Posterior cingulate gyrus (tissue), 11 donors: ENCODE measurements at regions not wholly inside any gene's neighbourhood (a gene's known extent, or its start where the extent isn't known, plus 50 kb on each side); places are given as distances from the start of the nearest gene placed in this dataset.
"Not testable (repeated sequence)": the region's sequence is repeated elsewhere in the genome, so short reads cannot be mapped to it uniquely, and the experiment has no call there.

ENCODE experiments used
- DNase-seq, 10 donors: peaks; one replicate each; pipeline versions ENCODE4 v3.0.0 to v3.0.0-alpha.2; 2020 to 2021; ENCODE audit warnings: mixed read lengths in 3 of 10
- intact Hi-C: fragments of 100-400 bp; cut with DNase I; formaldehyde crosslinking; loops from one replicate; pipeline ENCODE4 v1.15.1; 2023

- DNase-seq: no peak
- intact Hi-C loops: no loop called here
These were observed 784.3 kb upstream of the POU3F4 start for GRCh38 chrX:82723806-82724205.

GRCh38 chrX:82727436-82727835, 780.7 kb upstream of the POU3F4 start:
- intact Hi-C loops, DNase-seq: not testable (repeated sequence)

- intact Hi-C loops: no loop called here
- DNase-seq: no peak
These were observed 775.2 kb upstream of the POU3F4 start for GRCh38 chrX:82732861-82733260.

DNA sequence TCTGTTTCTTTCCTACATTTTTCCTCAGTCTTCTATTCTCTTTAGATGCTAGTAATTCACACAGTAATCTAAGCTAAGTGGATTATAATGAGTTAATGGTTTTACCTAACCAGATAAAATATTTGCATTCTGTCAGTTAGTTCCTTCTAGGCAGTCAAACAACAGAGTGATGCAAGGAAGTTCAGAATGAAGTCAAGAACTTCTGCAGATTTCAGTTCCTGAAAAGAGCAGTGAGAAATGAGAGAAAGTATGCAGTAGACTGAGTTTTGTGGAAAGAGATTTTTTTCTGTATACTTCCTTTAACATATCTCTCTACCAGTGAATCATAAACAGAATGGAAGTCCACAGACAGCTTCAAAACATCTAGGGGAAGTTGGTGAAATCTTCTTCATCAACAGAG, 774.0 kb upstream of the POU3F4 start:
- DNase-seq: no peak
- intact Hi-C loops: no loop called here

- intact Hi-C loops, DNase-seq: not testable (repeated sequence)
These were observed 769.8 kb upstream of the POU3F4 start for GRCh38 chrX:82738313-82738712.

- intact Hi-C loops: no loop called here
- DNase-seq: no peak
These were observed 765.7 kb upstream of the POU3F4 start for GRCh38 chrX:82742351-82742750.

GRCh38 chrX:82745725-82746124, 762.4 kb upstream of the POU3F4 start:
- DNase-seq, intact Hi-C loops: not testable (repeated sequence)

GRCh38 chrX:82748906-82749505, 759.1 kb upstream of the POU3F4 start:
- intact Hi-C loops: no loop called here
- DNase-seq: no peak

- DNase-seq: no peak
- intact Hi-C loops: no loop called here
These were observed 751.8 kb upstream of the POU3F4 start for GRCh38 chrX:82756272-82756671.

DNA sequence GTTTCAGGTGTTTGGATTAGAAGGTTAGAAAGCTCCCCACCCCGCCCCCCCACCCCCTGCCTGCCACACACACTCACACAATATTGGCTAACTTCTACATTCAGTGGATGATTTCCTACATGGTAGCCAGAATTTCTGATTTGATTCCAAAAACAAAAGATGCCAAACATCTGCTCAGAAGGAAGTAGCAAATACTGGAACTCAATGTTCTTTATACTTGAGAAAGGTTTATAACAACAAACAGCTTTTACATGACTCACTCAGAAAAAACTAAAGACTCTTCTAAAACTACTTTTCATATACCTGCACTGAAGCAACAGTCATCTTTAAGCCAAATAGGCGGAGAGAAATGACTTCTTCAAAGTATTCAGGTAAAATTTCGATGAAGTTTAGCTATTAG, 750.5 kb upstream of the POU3F4 start:
- no peak for DNase-seq
- intact Hi-C loops: no loop called here

DNA sequence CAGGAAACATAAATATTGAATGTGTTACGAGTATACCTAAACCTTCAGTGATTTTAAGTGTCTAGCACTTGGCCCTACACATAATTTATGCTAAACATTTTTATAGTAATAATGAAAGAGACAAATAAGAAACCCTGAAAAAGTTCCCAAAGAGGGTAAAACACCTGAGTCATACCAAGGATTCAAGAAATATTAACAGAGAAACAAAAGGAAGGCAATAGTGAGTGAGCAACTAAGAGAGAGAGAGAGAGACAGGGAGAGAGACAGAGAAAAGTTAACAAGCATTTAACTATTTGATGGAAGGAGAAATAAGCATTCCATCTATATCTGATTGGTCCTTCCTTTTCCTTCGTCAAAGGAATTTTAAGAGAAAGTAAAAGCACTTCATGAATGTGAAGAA, 743.6 kb upstream of the POU3F4 start:
- intact Hi-C loops: no loop called here
- no peak for DNase-seq

DNA sequence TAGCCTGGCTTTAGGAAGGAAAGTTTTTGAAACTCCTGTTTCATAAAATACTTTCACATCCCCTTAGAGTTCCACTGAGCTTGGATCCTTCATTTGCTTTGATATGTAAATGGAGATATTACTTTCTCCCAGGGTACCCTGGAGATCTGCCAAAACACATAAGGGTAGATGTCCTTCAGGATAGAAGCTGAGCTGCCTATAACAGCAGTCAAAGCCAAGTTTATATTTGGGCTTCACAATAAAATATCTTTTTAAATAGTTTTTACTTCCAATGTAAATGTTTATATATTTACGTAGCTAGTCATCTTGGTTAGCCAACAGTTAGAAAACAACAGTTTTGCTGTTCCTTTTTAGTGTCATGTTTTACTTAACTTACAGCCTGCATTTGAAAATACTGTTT, 742.3 kb upstream of the POU3F4 start:
- intact Hi-C loops: no loop called here
- DNase-seq: no peak

DNA sequence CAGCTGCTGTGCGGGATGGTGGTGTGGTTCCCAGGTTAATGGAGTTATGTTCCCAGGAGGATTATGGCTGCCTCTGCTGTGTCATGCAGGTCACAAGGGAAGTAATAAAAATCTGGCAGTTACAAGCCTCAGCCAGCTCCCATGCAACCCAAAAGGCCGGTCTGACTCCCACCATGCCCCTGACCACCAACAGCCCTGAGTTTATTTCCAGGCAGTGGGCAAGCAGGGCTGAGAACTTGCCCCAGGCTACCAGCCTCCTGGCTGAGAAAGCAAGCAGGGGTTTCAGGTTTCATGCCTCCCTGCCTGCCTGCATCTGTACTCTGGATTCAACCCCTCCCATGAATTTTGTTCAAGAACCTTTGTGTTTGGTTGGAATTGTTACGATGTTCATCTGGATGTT, 732.7 kb upstream of the POU3F4 start:
- peak in 1 of 10 donors; percentile 37 for DNase-seq
- intact Hi-C loops: no loop called here

GRCh38 chrX:82782014-82782413, 726.1 kb upstream of the POU3F4 start:
- DNase-seq: peak in 1 of 10 donors; percentile 38
- intact Hi-C loops: no loop called here

- DNase-seq, intact Hi-C loops: not testable (repeated sequence)
These were observed 695.2 kb upstream of the POU3F4 start for GRCh38 chrX:82812902-82813301.

DNA sequence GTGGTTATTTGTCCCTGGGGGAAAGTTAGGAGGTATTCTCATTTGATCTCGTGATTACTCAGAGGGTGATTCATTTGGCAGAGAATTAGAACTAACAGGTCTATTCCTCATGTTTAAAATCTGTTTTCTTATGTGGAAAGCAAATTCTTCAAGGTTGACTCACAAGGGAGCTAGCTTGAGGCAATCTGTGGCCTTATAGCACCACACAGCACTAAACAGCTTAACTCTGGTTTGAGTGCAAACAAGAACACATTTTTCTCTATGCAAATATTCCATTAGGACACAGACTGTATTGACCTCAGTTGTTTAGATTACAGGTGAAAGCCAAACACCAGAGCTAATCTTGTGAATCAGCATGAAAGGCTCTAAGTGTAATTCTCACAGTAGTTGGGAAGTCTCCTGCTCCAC, 694.4 kb upstream of the POU3F4 start:
- intact Hi-C loops: no loop called here
- DNase-seq: no peak

GRCh38 chrX:82816001-82816400, 692.1 kb upstream of the POU3F4 start:
- intact Hi-C loops: no loop called here
- DNase-seq: no peak

DNA sequence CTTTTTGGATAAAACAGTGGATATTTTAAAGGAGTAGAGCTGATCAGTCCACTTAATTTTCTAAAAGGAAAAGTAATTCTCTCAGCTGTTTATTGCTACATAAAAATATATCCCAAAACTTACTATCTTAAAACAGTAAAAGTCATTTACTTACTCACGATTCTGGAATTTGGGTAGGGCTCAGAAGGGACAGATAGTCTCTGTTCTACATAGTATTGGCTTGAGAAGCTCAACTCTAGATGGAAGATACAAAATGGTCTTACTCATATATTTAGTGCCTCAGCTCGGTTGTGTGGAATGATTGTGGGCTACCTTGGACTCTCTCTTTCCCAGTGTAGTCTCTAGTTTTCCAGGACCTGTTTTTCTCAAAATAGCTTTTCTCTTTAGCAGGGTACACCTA, 691.5 kb upstream of the POU3F4 start:
- no peak for DNase-seq
- intact Hi-C loops: no loop called here

GRCh38 chrX:82842286-82842685, 665.8 kb upstream of the POU3F4 start:
- no peak for DNase-seq
- intact Hi-C loops: no loop called here

DNA sequence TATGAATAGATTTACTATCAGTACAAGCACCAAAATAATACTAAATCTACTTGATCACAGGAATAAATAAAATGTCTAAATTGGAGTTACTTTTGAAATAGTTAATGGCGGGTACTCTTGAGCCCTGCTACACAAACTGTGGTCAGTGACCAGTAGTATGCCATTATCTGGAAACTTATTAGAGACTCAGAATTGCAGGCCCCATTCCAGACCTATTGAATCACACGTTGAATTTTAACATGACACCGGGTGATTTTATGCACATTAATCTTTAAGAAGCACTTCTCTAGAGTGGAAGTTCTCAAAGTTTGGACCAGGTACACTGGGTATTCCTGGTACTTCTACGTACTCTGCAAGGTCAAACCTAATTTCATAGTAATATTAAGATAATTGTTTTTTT, 660.0 kb upstream of the POU3F4 start:
- intact Hi-C loops: no loop called here

More for the DNA sequence above, 660.0 kb upstream of the POU3F4 start:
- no peak for DNase-seq
